GM12875 (cell line): ENCODE measurements at regions not wholly inside any gene's neighbourhood (a gene's known extent, or its start where the extent isn't known, plus 50 kb on each side); places are given as distances from the start of the nearest gene placed in this dataset.

Source experiments
- H3K4me3 ChIP-seq: one replicate; pipeline ENCODE4 v1.5.1; 2011; ENCODE audit warnings: low read depth, low read length, control low read depth
- TF ChIP-seq, protein P1 (sequence below): IDR thresholded peaks from 2 replicates; pipeline ENCODE4 v1.5.1; 2011; ENCODE audit warnings: low read depth, mild to moderate bottlenecking, control low read depth, inconsistent platforms, low read length, moderate library complexity, borderline replicate concordance; ENCODE audit not compliant: insufficient read depth

DNA sequence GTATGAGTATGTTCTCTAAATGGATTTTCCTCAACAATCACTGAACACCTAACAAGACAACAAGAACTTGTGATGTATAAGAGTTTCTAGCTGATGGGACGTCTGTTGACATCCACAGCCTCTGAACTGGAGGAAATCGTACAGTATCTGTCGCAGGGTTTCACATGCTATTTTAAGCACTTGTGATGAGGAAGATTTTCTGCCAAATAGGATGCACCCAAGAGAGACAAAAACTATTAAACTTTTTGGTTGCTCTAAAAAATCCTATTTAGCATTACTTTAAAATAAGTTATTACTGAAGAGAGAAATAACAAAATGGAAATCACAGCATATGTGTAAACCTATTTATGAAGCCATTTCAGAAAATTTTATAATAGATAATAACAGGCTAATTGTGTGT, 356.1 kb upstream of the SLC7A11 start:
- TF ChIP-seq, protein P1, sequence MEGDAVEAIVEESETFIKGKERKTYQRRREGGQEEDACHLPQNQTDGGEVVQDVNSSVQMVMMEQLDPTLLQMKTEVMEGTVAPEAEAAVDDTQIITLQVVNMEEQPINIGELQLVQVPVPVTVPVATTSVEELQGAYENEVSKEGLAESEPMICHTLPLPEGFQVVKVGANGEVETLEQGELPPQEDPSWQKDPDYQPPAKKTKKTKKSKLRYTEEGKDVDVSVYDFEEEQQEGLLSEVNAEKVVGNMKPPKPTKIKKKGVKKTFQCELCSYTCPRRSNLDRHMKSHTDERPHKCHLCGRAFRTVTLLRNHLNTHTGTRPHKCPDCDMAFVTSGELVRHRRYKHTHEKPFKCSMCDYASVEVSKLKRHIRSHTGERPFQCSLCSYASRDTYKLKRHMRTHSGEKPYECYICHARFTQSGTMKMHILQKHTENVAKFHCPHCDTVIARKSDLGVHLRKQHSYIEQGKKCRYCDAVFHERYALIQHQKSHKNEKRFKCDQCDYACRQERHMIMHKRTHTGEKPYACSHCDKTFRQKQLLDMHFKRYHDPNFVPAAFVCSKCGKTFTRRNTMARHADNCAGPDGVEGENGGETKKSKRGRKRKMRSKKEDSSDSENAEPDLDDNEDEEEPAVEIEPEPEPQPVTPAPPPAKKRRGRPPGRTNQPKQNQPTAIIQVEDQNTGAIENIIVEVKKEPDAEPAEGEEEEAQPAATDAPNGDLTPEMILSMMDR = no peak
- H3K4me3 ChIP-seq = no peak overlapping the region

DNA sequence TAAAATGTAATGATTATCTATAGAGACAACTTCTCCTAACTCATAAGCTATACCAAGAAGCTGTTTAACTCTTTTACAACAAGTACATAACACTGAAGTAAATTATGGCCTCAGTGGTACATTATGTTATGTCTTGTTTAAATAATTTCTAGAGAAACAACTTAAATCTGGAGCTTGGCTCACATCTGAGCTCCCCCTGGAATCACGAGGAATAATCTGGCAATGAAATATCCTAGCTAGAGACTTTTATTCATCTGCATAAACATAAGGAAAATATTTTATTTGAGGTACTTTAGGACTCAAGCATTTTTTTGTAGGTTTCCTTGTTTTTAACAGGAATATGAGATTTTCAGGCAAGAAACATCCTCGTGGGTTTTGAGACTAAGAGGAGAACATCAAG, 354.7 kb upstream of the SLC7A11 start:
- TF ChIP-seq, protein P1 = no peak
- no peak overlapping the region for H3K4me3 ChIP-seq

DNA sequence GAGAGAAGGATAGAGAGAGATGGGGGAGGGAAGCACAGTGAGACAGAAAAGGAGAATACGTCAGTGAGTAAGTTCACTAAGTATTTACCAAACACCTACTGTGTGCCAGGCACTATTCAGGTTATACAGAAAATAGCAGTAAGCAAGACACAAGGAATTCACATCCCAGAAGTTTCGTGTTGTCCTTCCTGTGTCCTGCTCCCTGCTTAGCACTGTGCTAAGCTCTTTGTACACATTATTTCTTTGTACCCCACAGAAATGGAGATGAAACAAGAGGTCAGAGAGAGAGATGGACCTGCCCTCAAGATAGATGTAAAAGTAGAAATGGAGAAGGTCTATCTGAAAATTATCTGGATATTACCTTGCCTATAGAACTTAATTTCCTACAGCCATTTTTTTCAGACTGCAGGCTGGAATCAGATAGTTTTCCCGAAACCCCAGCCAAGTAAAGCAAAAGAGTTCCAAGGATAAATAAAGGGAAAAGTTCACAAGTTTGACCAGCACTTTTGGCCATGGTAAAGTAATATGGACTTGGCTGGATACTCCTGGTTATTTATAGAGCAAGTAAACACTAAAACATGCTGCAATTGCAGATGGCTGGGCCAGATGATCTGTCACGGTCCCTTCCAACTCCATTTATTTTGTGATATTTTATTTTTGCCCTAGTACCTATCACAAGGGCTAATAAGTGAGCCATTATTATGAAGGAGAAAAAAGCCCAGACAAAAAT, 353.7 kb upstream of the SLC7A11 start:
- TF ChIP-seq, protein P1 = no peak
- H3K4me3 ChIP-seq = no peak overlapping the region

DNA sequence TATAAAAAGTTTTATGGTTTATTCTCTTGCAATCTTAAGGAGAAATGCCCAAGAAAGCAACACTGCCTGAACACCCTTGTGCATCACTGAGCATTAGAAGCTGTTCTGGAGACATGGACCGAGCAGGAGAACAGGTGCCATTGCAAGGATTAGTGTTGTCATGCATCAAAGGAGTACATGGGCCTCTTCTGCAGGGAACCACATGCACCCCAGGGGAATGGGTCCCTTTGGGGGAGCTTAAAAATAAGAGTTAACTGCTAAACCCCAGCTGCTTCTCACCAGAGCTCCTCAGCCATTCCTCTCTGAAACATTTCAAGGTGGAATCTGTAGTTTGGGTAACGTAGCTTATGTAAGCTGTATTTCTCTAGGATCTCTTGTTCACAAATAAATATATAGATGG, 353.0 kb upstream of the SLC7A11 start:
- no peak overlapping the region for H3K4me3 ChIP-seq
- TF ChIP-seq, protein P1 = no peak

DNA sequence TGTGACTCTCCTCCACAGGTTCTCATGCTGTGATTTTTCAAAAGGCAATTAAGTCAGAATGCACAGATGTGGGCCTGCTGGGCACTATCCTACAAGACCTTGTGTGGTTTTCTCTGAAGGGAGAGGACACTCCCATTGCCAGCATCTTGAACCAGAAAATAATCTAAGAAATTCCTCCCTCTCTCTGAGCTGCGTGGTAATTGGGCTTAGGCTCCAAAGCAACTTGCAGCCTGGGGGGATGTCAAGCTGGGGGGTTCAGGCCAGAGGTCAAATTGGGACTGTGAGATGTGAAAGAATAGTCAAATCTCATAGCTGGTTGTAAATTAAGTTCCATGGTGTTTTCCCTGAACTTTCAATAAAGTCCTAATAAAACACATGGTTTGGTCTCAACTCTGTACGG, 350.6 kb upstream of the SLC7A11 start:
- TF ChIP-seq, protein P1 = no peak
- no peak overlapping the region for H3K4me3 ChIP-seq

DNA sequence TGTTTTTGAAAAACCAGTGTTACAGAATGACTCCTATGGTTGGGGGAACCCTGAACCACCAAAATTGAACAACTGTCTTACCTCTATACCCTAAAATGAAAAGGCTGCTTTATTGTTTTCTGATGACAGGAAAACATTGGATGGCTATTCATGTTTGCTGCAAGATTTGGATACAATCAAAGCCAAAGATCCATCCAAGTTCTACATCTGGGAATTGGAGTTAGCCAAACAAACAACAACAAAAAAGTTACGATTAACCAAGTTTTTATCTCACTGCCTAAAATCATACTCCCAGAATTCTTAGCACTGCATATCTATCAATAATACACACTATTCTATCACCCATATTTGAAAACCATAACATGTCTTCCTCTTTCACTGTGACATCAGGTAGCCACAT, 349.7 kb upstream of the SLC7A11 start:
- TF ChIP-seq, protein P1 = no peak
- H3K4me3 ChIP-seq = no peak overlapping the region

DNA sequence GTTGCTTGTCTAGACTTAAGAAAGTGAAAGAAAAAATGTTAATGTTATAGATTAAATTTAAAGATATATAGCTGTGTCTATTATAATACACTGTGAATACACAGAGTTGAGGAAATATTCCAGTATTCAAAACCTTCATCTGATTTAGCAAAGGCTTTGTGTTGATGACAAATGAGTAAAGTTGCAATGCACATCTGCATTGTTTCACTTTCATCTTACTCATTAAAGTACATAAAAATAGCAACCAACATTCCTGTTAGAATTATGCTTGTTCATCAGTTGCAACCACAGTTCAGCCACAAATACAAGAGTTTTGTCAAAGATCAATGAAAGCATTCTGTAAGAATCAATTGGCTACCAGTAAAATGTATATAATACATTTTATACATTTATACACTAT, 346.4 kb upstream of the SLC7A11 start:
- TF ChIP-seq, protein P1 = no peak
- H3K4me3 ChIP-seq = no peak overlapping the region
